Left renal pelvis (tissue), 4 donors: ENCODE measurements at regions not wholly inside any gene's neighbourhood (a gene's known extent, or its start where the extent isn't known, plus 50 kb on each side); places are given as distances from the start of the nearest gene placed in this dataset.

Experiments used
- DNase-seq, 4 donors: peaks; one replicate each; pipeline ENCODE4 v3.0.0-alpha.2; 2013; ENCODE audit warnings: low read depth in 4 of 4, low spot score in 3 of 4

GRCh38 chr5:54859316-54859715 lies 126.1 kb downstream of the ESM1 start:
- DNase-seq = no peak

- no peak for DNase-seq
Observed at GRCh38 chr5:54854883-54855581, 130.4 kb downstream of the ESM1 start.

- DNase-seq = no peak
Observed at GRCh38 chr5:54852007-54852406, 133.4 kb downstream of the ESM1 start.

GRCh38 chr5:54851449-54851848 lies 133.9 kb downstream of the ESM1 start:
- DNase-seq = no peak

- no peak for DNase-seq
Observed at GRCh38 chr5:54848581-54848980, 136.8 kb downstream of the ESM1 start.

GRCh38 chr5:54845567-54845941 lies 139.8 kb downstream of the ESM1 start:
- no peak for DNase-seq

GRCh38 chr5:54844905-54845566 lies 140.4 kb downstream of the ESM1 start:
- peak in 3 of 4 donors; percentile 27 to 51 (median 43) for DNase-seq

GRCh38 chr5:54844266-54844665 lies 141.1 kb downstream of the ESM1 start:
- no peak for DNase-seq

GRCh38 chr5:54841481-54841880 lies 143.9 kb downstream of the ESM1 start:
- DNase-seq = no peak

GRCh38 chr5:54838843-54839242 lies 146.6 kb downstream of the ESM1 start:
- DNase-seq = no peak

- no peak for DNase-seq
Observed at GRCh38 chr5:54837981-54838380, 147.4 kb downstream of the ESM1 start.

- DNase-seq = no peak
Observed at GRCh38 chr5:54837093-54837492, 148.3 kb downstream of the ESM1 start.

GRCh38 chr5:54835647-54836046 lies 149.7 kb downstream of the ESM1 start:
- no peak for DNase-seq

- DNase-seq = no peak
Observed at GRCh38 chr5:54834121-54834842, 151.1 kb downstream of the ESM1 start.

- DNase-seq = no peak
Observed at GRCh38 chr5:54833590-54833989, 151.8 kb downstream of the ESM1 start.

GRCh38 chr5:54832858-54833257 lies 152.5 kb downstream of the ESM1 start:
- no peak for DNase-seq

GRCh38 chr5:54832045-54832444 lies 153.3 kb downstream of the ESM1 start:
- no peak for DNase-seq

GRCh38 chr5:54831233-54831632 lies 154.2 kb downstream of the ESM1 start:
- no peak for DNase-seq

GRCh38 chr5:54829676-54830535 lies 155.5 kb downstream of the ESM1 start:
- DNase-seq = no peak

GRCh38 chr5:54829102-54829501 lies 156.3 kb downstream of the ESM1 start:
- DNase-seq = no peak

- no peak for DNase-seq
Observed at GRCh38 chr5:54828151-54828550, 157.2 kb downstream of the ESM1 start.
